HG03060 (cell line): ENCODE measurements at regions not wholly inside any gene's neighbourhood (a gene's known extent, or its start where the extent isn't known, plus 50 kb on each side); places are given as distances from the start of the nearest gene placed in this dataset.
"Not testable (repeated sequence)": the region's sequence is repeated elsewhere in the genome, so short reads cannot be mapped to it uniquely, and the experiment has no call there.

Experiments
- ATAC-seq: cut with Tn5 transposase; IDR thresholded peaks from one replicate; pipeline ENCODE4 v1.9.1; 2021; ENCODE audit warnings: low read depth, moderate number of reproducible peaks; ENCODE audit not compliant: unreplicated experiment

DNA sequence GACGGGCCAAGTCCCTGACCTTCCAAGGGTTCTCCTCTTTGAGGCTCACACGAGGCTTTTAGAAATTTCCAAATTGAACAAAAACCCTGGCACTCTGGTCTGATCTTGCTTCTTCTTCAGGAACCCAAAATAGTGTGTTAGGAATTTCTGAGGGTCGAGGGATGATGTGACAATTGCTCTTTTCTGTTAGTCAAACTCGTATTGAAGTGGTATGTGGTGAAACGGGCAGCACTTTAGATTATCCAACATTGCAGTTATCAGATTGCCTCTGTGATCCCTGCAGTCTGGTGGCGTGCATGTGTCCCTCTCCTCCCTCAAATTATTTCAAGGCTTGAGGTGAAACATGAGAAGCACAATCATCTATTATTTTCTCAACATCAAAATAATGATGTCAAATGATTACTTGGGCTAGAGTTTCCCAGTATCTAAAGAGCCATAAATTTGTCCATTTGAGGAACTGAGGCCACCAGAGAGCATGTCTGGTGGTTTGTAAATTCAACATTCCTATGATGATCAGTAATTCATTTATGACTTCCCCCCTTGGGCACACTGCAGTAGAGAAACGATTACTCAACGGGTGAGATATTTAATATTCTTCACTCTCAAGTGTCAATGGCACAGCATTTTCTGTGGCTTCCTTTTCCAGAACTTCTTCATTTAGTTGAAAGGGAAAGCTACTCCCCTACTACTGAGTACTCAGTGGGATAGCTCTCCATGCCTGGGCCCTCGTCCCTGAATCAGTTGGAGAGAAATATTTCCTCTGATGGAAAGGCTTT lies 308.6 kb upstream of the MAP3K7 start:
- ATAC-seq: no peak

DNA sequence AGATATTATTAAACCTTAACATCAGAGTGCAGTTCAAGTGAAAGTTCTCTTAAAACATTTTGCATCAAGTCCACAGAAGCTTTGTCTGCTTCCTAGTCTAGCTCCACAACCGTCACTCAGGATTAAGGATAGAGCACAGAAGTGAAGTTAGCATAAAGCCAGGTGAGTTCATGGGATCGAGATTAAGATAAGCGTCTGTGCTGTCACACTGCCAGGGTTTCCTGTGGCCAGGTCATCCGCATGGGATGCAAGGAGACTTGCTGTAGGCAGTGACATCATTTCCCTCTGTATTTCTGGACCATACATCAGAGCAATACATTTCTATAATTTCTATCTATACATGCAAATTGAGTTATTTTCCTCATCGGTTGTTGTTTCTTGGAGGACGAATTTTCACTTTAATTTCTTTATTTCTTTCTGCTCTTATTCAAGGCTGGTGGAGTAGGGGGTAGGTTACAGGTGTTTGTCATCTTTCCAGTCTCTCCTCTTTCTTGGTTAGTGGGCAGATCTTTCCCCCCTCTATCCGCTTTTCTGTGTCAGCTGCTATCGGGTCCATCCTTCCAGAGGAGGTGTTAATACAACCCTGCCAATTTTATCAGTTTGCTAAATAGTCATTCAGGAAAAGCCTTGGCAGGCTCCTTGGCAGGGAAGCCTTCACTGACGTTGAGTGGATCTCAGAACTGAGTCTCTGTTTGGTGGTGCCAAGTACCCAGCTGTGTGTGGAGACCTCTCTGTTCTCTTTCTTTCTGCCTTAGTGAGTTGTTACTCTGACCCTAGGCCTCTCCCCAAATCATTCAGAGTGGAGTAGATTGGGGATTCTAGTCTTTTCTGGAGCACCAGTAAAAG lies 307.6 kb upstream of the MAP3K7 start:
- ATAC-seq: no peak

DNA sequence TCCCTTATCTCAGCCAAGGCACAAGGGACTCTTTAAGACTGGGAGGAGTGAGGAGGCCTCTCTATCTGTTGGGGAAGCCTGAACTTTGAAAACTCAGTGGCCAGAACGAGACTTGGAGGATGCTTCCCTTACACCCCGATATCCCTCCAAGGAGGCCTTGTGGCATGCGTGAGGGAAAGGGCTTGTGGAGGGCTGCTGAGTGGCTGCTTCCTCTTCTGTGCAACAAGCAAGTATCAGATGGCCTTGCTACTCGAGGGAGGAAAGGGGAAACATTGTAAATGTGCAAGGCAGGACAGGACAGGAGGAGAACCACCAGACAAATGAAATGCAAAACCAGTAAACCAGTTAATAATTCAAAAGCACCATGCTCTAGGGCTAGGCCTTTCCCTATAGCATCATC lies 306.5 kb upstream of the MAP3K7 start:
- no peak for ATAC-seq

DNA sequence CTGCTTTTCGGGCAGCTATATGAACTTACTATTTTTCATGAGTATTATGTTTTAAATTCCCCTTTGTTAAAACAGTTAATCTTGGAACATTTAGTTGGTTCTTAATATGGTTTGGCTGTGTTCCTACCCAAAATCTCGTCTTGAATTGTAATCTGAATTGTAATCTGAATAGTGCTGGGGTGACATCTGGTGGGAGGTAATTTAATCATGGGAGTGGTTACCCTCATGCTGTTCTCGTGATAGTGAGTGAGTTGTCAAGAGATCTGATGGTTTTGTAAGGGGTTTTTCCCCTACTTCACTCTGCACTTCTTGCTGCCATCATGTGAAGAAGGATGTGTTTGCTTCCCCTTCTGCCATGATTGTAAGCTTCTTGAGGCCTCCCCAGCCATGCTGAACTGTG lies 305.4 kb upstream of the MAP3K7 start:
- ATAC-seq: no peak

DNA sequence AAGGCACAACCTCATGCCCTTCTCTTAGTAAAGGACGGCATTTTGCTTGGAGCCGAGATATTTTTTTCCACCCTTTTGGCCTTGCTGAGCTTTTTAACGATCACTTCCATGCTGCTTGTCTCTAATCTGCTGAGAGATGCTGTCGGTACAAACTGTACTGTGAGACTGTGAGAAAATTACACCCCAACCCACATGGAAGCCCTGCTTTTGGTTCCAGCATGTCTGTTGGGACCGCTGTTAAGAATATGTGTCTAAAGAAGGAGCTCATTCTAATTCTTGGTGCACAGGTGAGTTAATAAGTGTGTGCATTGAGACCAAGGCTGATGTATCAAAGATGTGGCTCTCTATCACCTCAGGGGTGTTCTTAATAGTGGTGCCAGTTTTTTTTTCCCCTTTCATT lies 304.5 kb upstream of the MAP3K7 start:
- ATAC-seq: no peak

DNA sequence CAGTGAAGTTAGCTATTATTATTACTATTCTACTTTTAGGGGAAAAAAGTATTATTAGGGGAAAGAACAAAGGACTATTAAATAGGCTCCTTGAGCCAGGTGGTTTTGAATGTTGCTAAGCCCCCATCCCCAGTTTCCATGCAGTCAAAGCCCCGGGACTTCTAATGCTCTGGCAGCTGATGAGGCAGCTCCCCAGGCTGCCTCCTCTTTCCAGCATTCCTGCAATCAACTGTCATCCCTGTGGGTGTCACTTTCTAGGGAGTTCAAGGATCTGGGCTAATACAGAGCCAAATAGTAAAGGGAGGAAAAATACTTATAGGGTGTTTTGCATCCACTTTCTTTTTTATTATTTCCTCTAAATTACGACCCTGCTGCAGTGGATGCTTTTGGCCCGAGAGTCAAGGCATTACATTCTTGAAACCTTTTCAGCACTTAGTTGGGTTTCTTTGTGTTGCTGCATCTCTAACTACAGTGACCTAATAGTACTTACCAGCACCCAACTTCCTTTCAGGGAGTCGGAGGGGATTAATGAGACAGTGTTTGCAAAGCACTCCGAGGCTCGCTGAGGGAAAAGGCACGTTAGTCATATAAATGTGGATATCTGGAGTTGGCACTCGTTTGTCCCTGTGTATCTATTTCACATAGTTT lies 303.9 kb upstream of the MAP3K7 start:
- ATAC-seq: no peak

DNA sequence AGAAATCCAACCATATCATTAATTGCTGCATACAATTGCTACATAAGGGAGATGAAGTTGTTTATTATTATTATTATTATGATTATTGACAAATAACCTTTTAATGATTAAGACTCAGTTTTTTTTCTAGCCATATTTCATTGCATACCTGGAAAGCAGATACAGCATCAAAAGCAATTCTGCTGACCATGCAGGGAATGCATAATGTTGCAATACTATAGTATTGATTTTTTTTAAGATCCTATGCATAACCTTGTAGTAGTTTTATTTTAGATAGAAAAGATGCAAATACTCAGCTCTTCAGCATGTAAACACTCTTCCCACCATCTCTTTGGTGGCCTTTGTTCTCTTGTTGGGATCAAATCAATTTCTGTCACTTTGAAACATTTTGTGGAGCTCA lies 300.9 kb upstream of the MAP3K7 start:
- ATAC-seq: no peak

DNA sequence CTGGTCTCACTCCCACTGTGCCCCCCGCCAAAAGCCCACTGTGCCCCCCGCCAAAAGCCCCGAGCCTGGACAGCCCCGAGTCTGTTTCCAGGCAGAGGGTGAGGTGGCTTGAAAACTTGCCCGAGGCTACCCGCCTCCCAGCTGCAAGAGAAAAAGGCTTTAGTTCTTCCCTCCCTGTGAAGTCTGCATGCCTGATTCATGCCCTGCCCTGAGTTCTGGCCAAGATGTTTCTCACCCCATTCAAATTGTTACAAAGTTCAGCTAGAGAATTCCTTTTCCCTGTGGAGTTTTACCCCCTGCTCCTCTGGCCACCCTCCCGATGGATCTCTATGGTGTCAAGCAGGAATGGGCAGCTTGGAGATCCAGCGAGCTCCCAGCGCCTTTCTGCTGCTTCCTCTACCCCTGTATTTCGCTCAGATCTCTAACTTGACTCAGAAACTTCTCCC lies 298.8 kb upstream of the MAP3K7 start:
- ATAC-seq: no peak

DNA sequence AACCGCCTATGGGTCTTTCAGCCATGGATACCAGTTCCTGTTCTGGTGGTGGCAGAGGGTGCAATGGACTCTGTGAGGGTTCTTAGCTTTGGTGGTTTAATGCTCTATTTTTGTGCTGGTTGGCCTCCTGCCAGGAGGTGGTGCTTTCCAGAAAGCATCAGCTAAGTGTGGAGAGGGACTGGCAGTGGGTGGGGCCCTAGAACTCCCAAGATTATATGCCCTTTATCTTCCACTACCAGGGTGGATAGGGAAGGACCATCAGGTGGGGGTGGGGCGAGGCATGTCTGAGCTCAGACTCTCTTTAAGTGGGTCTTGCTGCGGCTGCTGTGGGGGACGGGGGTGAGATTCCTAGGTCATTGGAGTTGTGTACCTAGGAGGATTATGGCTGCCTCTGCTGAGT lies 298.3 kb upstream of the MAP3K7 start:
- not testable (repeated sequence) for ATAC-seq

DNA sequence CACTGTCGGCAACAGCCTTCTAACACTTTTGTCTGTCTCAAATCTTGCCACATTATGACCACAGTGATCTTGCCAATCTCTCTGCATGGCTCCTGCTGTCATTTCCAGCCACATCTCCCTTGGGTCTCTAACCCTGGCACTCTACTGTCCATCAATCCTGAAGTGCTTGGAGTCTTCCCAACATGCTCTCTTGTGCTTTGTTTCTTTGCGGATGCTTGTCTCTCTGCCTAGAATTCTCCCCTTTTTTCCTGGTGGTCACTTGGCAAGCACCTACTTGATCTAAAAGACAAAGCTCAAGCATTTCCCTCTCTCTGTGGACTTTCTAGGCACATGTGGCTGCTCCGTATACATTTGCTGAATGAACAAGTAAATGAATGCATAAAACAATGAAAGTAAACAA lies 290.7 kb upstream of the MAP3K7 start:
- no peak for ATAC-seq

DNA sequence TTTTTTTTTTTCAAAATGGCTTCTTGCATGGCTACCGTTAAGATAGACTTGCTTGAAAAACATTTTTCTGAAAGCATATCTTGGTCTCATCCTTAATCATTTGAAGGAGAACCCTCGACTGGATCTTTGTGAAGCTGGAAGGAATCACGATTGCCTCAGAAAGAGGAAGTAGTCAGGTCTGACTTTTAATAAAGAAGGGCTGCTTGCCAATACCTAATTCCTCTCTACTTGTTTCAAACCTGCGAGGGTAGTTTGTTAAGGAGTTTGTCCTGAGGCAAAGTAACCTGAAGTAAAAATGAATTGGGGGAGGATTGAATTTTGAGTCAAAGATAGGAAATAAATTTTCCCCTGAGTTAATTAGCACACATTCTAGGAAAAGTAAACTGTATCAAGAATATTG lies 288.1 kb upstream of the MAP3K7 start:
- no peak for ATAC-seq

DNA sequence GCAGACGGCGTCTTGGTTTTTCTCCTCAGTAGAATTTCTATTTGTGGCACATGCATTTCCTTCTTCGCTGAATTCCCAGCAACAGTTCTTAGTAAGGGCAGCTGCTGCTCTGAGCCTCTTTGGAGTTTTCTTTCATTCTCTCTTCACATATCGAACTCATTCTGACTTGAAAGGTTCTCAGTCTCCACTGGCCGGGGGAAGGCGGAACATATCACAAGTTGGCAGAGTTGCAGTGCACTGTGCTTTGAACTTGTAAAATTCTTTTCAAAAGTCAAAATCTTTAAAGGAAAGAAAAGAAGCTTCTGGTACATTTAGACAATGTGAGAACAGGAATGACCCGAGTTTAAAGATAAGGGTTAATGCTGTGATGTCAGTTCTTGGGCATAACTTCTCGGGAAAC lies 286.1 kb upstream of the MAP3K7 start:
- ATAC-seq: no peak

DNA sequence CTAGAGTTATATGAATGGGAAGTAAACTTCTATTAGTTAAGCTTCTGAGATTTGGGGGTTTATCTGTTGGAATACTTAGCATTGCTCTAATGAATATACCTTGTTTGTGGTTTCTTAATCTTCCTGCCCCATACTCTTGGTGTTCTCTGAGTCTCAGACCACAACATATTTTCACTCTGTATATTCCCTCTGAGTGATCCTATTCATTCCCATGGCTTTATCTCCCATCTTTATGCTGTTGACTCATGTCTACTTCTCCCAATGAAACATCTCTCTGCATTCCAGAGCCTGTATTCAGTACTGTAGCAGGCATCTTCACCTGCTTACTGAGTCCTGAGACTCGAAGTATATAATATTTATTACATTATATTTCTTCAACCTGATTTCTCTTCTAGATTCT lies 283.7 kb upstream of the MAP3K7 start:
- no peak for ATAC-seq

DNA sequence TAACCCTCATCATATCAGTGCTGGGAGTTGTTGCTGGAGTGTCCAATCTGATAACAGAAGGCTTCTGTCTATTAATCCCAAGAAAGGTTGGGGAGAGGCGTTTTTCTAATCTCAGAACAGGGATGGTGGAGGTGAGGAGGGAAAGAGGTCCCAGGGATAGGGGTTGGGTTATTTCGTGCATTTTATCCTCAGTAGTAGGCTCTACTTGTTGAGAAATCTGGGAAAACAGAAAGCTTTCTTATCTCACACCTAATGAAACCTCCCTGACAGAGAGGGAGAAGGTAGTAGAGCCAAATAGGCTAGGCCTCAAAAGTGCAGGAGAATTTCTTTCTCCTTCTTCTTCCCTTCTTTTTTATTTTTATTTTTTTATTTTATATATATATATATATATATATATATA lies 281.8 kb upstream of the MAP3K7 start:
- no peak for ATAC-seq

DNA sequence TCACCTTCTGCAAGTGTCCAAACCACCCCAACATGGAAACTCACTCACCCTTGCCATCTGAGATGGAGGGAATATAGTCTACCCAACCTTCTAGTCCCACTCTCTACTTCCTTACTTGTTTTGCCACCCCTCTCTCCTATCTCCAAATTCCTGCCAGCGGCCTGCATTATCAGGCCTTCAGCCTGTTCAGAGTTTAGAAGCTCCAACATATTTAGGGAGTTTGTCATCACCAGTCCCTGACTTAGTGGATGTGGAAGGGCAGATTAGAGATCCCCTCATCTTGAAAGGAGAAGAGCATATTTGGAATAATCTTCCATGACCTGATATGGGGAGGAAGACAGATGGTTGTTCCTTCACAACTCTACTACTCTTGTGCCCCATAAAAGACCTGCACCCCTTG lies 281.4 kb upstream of the MAP3K7 start:
- no peak for ATAC-seq

DNA sequence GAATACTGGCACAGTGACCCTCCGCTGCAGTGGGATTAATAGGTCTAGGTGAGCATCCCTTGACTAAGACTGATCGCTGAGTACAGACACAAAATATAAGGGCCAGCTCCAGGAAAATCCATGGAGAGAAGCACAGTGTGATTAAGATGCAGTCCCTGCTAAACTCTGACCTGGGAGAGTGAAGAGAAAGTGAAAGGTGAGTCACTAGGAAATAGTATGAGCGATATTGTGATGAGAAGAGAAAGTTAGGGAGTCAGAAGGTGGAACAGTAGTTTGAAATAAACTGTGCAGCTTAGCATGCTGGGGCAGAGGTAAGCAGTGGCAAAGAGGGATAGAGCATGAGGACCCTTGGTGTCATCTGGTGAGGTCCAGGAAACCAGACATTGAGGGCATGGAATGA lies 278.6 kb upstream of the MAP3K7 start:
- ATAC-seq: no peak

DNA sequence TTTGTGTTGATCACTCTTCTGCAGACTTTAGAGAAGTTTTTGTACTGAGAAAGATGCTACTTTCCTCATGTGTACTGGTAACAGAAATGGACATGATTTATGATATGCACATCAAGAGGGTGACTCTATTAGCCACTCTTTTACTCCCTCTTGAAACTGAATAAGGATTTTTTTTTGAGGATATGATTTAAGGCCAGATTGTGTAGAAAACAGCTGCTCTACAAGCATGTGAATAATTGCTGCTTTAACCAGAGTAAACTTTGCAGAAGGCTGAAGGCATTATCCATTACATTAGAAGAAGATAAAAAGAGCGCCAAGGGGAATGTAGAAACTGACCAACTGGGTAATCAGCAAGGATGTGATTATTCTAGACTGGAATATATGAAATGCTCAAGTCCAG lies 276.2 kb upstream of the MAP3K7 start:
- ATAC-seq: no peak

DNA sequence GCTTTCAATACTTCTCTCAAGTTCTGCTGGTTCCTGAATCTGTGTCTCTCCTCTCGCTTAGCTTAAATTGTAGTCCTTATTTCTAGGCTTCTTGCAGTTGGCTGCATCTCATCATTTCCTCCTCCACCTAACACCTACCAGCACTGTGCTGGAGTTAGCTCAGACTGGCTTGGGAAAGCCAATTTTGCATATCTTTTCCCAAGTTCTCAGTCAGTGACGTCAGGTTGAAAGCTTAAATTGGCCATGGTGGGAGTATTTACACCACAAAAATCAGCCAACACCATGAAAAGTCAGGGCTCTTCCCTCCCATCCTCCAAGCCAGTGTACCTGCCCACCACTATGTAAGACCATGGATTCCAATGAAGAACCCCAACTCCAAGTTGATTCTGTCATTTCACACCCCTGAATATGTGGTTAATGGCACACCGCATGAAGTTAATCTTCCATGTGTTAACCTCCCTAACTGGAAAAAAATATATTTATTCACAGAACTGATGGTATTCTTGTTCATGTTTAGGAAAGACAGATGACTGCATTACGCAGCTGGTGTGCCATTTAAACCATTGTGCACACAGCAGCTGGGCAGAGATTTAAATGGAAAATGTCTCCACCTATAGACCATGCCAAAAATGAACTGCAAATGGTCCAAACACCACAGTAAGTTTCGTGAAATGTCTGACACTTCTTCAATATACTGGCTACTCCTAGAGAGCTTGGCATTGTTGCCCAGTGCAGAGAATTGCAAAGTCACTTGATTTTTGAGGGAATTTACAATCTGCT lies 274.1 kb upstream of the MAP3K7 start:
- ATAC-seq: no peak

DNA sequence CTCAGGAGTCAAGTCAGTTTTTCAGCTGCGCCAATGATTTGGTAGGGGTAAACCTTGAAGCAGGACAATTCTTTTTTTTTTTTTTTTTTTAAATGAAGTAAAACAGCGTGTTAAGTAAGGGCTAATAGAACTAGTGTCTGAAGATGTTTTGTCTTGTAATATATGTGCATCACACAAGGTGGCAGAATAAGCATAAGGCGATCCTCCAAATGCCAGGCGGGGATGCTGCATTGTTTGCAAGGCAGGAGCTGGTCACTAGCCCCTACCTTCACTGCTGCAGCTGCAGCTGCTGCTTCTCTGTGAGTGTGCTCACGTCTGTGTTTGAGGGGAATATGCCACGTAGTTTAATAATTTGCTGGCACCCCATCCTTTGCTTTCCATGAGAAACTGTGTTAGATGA lies 272.7 kb upstream of the MAP3K7 start:
- ATAC-seq: no peak

DNA sequence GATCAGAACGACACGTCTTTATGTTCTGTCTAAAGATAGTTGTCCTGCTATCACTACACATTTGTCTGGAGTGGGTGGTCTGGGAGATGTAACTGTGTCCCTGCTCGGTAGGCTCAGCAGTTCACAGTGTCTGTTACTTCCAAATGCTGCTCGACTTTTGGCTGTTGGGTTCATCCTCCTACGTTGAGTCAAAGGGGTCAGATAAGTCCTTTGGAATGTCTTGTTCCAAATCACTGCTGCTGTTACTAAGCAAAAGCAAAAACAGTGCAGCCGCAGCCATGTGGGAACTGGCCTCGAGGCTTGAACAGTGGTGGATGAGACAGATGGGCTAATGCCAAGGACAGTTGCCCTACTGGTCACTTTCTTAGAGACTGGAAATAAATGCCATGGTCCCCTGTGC lies 272.2 kb upstream of the MAP3K7 start:
- ATAC-seq: no peak

DNA sequence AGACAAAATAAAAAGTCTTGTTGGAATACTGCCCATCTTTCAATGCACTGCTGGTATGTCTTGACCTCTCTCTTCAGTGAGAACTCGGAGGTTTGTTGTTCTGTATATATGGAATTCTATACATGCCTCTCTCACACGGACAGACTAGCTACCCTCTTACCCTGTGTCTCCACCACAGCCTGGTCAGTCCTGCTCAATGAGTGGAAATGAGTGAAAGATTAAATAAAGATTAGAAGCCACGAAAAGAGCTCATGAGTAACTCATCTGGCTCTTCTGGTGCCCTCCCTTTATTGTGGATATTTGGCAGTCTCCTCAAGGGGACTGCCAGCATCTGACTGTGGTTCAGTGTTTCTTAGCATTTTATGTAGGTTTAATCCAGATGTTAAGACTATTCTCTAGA lies 262.8 kb upstream of the MAP3K7 start:
- ATAC-seq: no peak
